ENCODE measurements at regions not wholly inside any gene's neighbourhood (a gene's known extent, or its start where the extent isn't known, plus 50 kb on each side); places are given as distances from the start of the nearest gene placed in this dataset.
A peak's percentile ranks its signal among the peaks of the same experiment; 100 is the strongest.

DNA sequence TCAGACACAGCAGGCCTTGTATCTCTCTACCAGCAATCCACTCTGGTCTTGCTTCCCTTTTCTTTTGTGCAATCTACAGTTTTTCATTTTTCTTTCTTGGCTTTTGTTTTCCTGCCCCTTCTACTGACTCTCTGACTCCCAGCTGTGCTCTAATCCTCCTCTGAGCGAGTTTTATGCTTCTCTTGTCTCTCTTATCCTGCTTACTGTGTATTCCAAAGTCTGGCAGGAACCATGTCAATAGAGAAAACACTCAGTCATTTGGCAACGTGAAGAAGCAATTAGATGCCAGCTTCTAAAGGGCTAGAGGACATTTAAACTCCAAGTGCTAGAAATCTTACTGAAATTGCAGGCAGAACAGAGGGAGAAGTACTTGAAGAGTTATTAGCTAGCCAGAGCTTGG lies 984.6 kb upstream of the TENM3 start:
- H3K4me1 ChIP-seq (ENCODE audit: control insufficient read depth in 2 of 3, insufficient read depth in 2 of 3, low read depth in 1 of 3, low read length in 3 of 3) = no peaks in the 10 kb centered on the region
- no peaks in the 10 kb centered on the region for H3K36me3 ChIP-seq (ENCODE audit: control insufficient read depth in 2 of 3, insufficient read depth in 3 of 3, low read length in 3 of 3)
- H3K27ac ChIP-seq (ENCODE audit: low read depth in 2 of 2, low read length in 2 of 2) = no peak overlapping the region
- no peak for TF ChIP-seq CTCF (IDR thresholded peaks at IDR 0.05; ENCODE audit: borderline replicate concordance, extremely low read depth, insufficient read depth)
- DNase-seq = no peak
- no peak for FAIRE-seq
- intact Hi-C loops (cut with DNase I) = no loop called here
- H3K27me3 ChIP-seq (ENCODE audit: control insufficient read depth, insufficient read depth, low read length) = no peaks in the 10 kb centered on the region
- no peak overlapping the region for H3K9ac ChIP-seq (ENCODE audit: low read length in 3 of 3)
- H3K4me3 ChIP-seq (ENCODE audit: low read length in 3 of 3) = no peak overlapping the region
- no peaks in the 10 kb centered on the region for H3K9me3 ChIP-seq (ENCODE audit: control insufficient read depth in 2 of 3, insufficient read depth in 1 of 3, low read length in 3 of 3)

GRCh38 chr4:181259081-181259709 lies 984.0 kb upstream of the TENM3 start:
- Histone ChIP-seq H3K9me3 (ENCODE audit: control insufficient read depth in 2 of 3, insufficient read depth in 1 of 3, low read length in 3 of 3) (no peaks in the 10 kb centered on the region), H3K27ac (ENCODE audit: low read depth in 2 of 2, low read length in 2 of 2) (no peak overlapping the region), H3K9ac (ENCODE audit: low read length in 3 of 3) (no peak overlapping the region), H3K4me1 (ENCODE audit: control insufficient read depth in 2 of 3, insufficient read depth in 2 of 3, low read depth in 1 of 3, low read length in 3 of 3) (no peaks in the 10 kb centered on the region), H3K36me3 (ENCODE audit: control insufficient read depth in 2 of 3, insufficient read depth in 3 of 3, low read length in 3 of 3) (no peaks in the 10 kb centered on the region), H3K27me3 (ENCODE audit: control insufficient read depth, insufficient read depth, low read length) (no peaks in the 10 kb centered on the region), H3K4me3 (ENCODE audit: low read length in 3 of 3) (no peak overlapping the region)
- FAIRE-seq (no peak), DNase-seq (peak in 2 of 5 donors; percentile 10 to 18)
- intact Hi-C loops (cut with DNase I) = no loop called here
- no peak for TF ChIP-seq CTCF (IDR thresholded peaks at IDR 0.05; ENCODE audit: borderline replicate concordance, extremely low read depth, insufficient read depth)

- Histone ChIP-seq H3K36me3 (ENCODE audit: control insufficient read depth in 2 of 3, insufficient read depth in 3 of 3, low read length in 3 of 3) (no peaks in the 10 kb centered on the region), H3K27me3 (ENCODE audit: control insufficient read depth, insufficient read depth, low read length) (no peaks in the 10 kb centered on the region), H3K4me3 (ENCODE audit: low read length in 3 of 3) (no peak overlapping the region), H3K4me1 (ENCODE audit: control insufficient read depth in 2 of 3, insufficient read depth in 2 of 3, low read depth in 1 of 3, low read length in 3 of 3) (no peaks in the 10 kb centered on the region), H3K9ac (ENCODE audit: low read length in 3 of 3) (no peak overlapping the region), H3K27ac (ENCODE audit: low read depth in 2 of 2, low read length in 2 of 2) (no peak overlapping the region), H3K9me3 (ENCODE audit: control insufficient read depth in 2 of 3, insufficient read depth in 1 of 3, low read length in 3 of 3) (no peaks in the 10 kb centered on the region)
- FAIRE-seq (no peak), DNase-seq (peak in 2 of 5 donors; percentile 55 to 64)
- no peak for TF ChIP-seq CTCF (IDR thresholded peaks at IDR 0.05; ENCODE audit: borderline replicate concordance, extremely low read depth, insufficient read depth)
- intact Hi-C loops (cut with DNase I) = no loop called here
Observed at GRCh38 chr4:181261279-181261678, 981.9 kb upstream of the TENM3 start.

GRCh38 chr4:181264893-181265292 lies 978.3 kb upstream of the TENM3 start:
- intact Hi-C loops (cut with DNase I) = no loop called here
- H3K36me3 ChIP-seq (ENCODE audit: control insufficient read depth in 2 of 3, insufficient read depth in 3 of 3, low read length in 3 of 3) = no peaks in the 10 kb centered on the region

More at GRCh38 chr4:181264893-181265292, 978.3 kb upstream of the TENM3 start:
- Histone ChIP-seq H3K9me3 (ENCODE audit: control insufficient read depth in 2 of 3, insufficient read depth in 1 of 3, low read length in 3 of 3) (no peaks in the 10 kb centered on the region), H3K27ac (ENCODE audit: low read depth in 2 of 2, low read length in 2 of 2) (no peak overlapping the region), H3K9ac (ENCODE audit: low read length in 3 of 3) (no peak overlapping the region), H3K4me1 (ENCODE audit: control insufficient read depth in 2 of 3, insufficient read depth in 2 of 3, low read depth in 1 of 3, low read length in 3 of 3) (no peaks in the 10 kb centered on the region), H3K27me3 (ENCODE audit: control insufficient read depth, insufficient read depth, low read length) (no peaks in the 10 kb centered on the region), H3K4me3 (ENCODE audit: low read length in 3 of 3) (no peak overlapping the region)
- no peak for TF ChIP-seq CTCF (IDR thresholded peaks at IDR 0.05; ENCODE audit: borderline replicate concordance, extremely low read depth, insufficient read depth)
- FAIRE-seq (no peak), DNase-seq (peak in 3 of 5 donors; percentile 16 to 28 (median 19))

Measured in kidney (tissue), 13 donors.